ENCODE measurements at regions not wholly inside any gene's neighbourhood (a gene's known extent, or its start where the extent isn't known, plus 50 kb on each side); places are given as distances from the start of the nearest gene placed in this dataset.

- TF ChIP-seq CREM (IDR thresholded peaks at IDR 0.05; ENCODE audit: low read depth) (no peak), CTCF (IDR thresholded peaks at IDR 0.05 in 2 of 3, conservative IDR thresholded peaks at IDR 0.05 in 1 of 3; ENCODE audit: insufficient read depth in 2 of 3, low read depth in 1 of 3, low read length in 3 of 3) (no peak), PHB (CRISPR knock-in tag; IDR thresholded peaks at IDR 0.05) (no peak), BDP1 (IDR thresholded peaks at IDR 0.05; ENCODE audit: insufficient read depth, insufficient read length) (no peak), NFRKB (IDR thresholded peaks at IDR 0.05; ENCODE audit: low read depth) (no peak), JUN (IDR thresholded peaks at IDR 0.05; ENCODE audit: borderline replicate concordance, low read depth, low read length) (no peak), JUN (CRISPR knock-in tag; IDR thresholded peaks at IDR 0.05; ENCODE audit: borderline replicate concordance) (no peak), ZNF121 (CRISPR knock-in tag; conservative IDR thresholded peaks at IDR 0.05) (no peak), ZFP36 (IDR thresholded peaks at IDR 0.05; ENCODE audit: low read depth, low read length, partially characterized antibody) (no peak), CHD2 (IDR thresholded peaks at IDR 0.05; ENCODE audit: low read depth, low read length) (no peak), TEAD4 (IDR thresholded peaks at IDR 0.05; ENCODE audit: low read length) (no peak), TEAD4 (CRISPR knock-in tag; IDR thresholded peaks at IDR 0.05; ENCODE audit: borderline replicate concordance) (no peak), FOS (IDR thresholded peaks at IDR 0.05; ENCODE audit: extremely low read depth, insufficient read length) (no peak), FOXP4 (CRISPR knock-in tag; IDR thresholded peaks at IDR 0.05; ENCODE audit: borderline replicate concordance) (no peak)
- TF ChIP-seq, protein P1, sequence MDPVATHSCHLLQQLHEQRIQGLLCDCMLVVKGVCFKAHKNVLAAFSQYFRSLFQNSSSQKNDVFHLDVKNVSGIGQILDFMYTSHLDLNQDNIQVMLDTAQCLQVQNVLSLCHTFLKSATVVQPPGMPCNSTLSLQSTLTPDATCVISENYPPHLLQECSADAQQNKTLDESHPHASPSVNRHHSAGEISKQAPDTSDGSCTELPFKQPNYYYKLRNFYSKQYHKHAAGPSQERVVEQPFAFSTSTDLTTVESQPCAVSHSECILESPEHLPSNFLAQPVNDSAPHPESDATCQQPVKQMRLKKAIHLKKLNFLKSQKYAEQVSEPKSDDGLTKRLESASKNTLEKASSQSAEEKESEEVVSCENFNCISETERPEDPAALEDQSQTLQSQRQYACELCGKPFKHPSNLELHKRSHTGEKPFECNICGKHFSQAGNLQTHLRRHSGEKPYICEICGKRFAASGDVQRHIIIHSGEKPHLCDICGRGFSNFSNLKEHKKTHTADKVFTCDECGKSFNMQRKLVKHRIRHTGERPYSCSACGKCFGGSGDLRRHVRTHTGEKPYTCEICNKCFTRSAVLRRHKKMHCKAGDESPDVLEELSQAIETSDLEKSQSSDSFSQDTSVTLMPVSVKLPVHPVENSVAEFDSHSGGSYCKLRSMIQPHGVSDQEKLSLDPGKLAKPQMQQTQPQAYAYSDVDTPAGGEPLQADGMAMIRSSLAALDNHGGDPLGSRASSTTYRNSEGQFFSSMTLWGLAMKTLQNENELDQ (CRISPR knock-in tag; IDR thresholded peaks at IDR 0.05; ENCODE audit: borderline replicate concordance): no peak
These were observed 119.5 kb upstream of the GRIA4 start for GRCh38 chr11:105490333-105490732.
